GM12891 (cell line): ENCODE measurements at regions not wholly inside any gene's neighbourhood (a gene's known extent, or its start where the extent isn't known, plus 50 kb on each side); places are given as distances from the start of the nearest gene placed in this dataset.

Experiments used
- PAX5 ChIP-seq: IDR thresholded peaks from 2 replicates; pipeline ENCODE4 v1.6.1; 2011; ENCODE audit warnings: low read length, moderate library complexity, mild to moderate bottlenecking; ENCODE audit not compliant: insufficient read depth, severe bottlenecking
- POLR2A ChIP-seq: IDR thresholded peaks from 2 replicates; pipeline ENCODE4 v1.6.1; 2011; ENCODE audit warnings: low read depth, low read length, control low read depth
- POLR2AphosphoS5 ChIP-seq: IDR thresholded peaks from 2 replicates; pipeline ENCODE4 v1.6.1; 2011; ENCODE audit warnings: low read depth, low read length, control low read depth
- POU2F2 ChIP-seq: IDR thresholded peaks from 2 replicates; pipeline ENCODE4 v1.6.1; 2011; ENCODE audit warnings: low read depth, mild to moderate bottlenecking, control low read depth, low read length, moderate library complexity
- SPI1 ChIP-seq: IDR thresholded peaks from 2 replicates; pipeline ENCODE4 v1.6.1; 2011; ENCODE audit warnings: low read depth, low read length, control low read depth
- TAF1 ChIP-seq: IDR thresholded peaks from 2 replicates; pipeline ENCODE4 v1.6.1; 2011; ENCODE audit warnings: low read depth, low read length, control low read depth

GRCh38 chr20:1801225-1801928, 93.8 kb upstream of the SIRPA start:
- no peak for TF ChIP-seq POLR2A
- TF ChIP-seq TAF1: no peak
- no peak for TF ChIP-seq POLR2AphosphoS5
- no peak for TF ChIP-seq SPI1
- TF ChIP-seq POU2F2: no peak
- TF ChIP-seq PAX5: no peak
